ENCODE measurements at regions not wholly inside any gene's neighbourhood (a gene's known extent, or its start where the extent isn't known, plus 50 kb on each side); places are given as distances from the start of the nearest gene placed in this dataset.

DNA sequence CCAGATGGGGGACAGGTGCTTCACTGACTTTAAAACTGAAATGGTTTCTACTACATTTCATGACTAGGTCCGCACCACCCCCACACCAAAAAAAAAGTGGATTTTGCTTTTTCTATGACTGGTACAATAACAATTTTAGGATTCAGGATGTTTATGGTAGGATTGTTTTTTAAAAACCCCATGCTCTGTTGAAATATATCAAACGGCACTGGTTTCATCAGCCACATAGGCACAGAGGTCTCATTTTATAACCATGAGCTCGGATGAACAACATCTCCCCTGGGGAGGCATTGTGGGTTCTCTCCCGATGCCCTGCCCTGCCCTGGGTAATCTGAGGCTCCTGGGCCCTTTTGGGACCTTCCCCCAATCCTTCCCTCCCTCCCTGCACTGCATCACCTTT lies 202.7 kb upstream of the KBTBD8 start:
- Histone ChIP-seq H3K9ac (ENCODE audit: control insufficient read depth, insufficient read depth, low read length) (no peak overlapping the region), H3K4me2 (ENCODE audit: control insufficient read depth, insufficient read depth) (no peak overlapping the region), H3K27ac (ENCODE audit: control insufficient read depth, insufficient read depth) (no peak overlapping the region), H3K27me3 (replicated peaks in 1 of 2; ENCODE audit: control insufficient read depth in 2 of 2, insufficient read depth in 2 of 2, low read length in 1 of 2) (no peaks in the 10 kb centered on the region), H3K36me3 (ENCODE audit: control insufficient read depth in 2 of 2, insufficient read depth in 2 of 2, low read length in 1 of 2) (no peaks in the 10 kb centered on the region), H3K4me3 (no peak overlapping the region), H3K9me3 (replicated peaks; ENCODE audit: control insufficient read depth, insufficient read depth, low read length) (no peaks in the 10 kb centered on the region), H3K4me1 (ENCODE audit: control insufficient read depth, insufficient read depth, low read length) (no peaks in the 10 kb centered on the region), H4K20me1 (ENCODE audit: control insufficient read depth, insufficient read depth) (no peaks in the 10 kb centered on the region; the same call in 1 of the 2 replicates), H3K79me2 (ENCODE audit: control insufficient read depth, insufficient read depth, low read length) (no peaks in the 10 kb centered on the region), H2AFZ (ENCODE audit: control insufficient read depth, low read depth, low read length) (no peak overlapping the region)
- ChIA-PET SMC1A (ENCODE audit: uncharacterized antibody, unreplicated experiment) (no interaction called here), CTCF (interaction anchor here (1.5 kb wide), 1 partner anchor 541 kb away, joined by 3 read pairs; no protein-coding TSS in a partner anchor), POLR2A (no interaction called here), RAD21 (ENCODE audit: unreplicated experiment) (no interaction called here)
- BruUV-seq (replicated peaks): no TSS peak
- FAIRE-seq (no peak), DNase-seq (ENCODE audit: low read depth, low spot score) (no peak), ATAC-seq (no peak)
- intact Hi-C loops (cut with micrococcal nuclease; ENCODE audit: unreplicated experiment): no loop called here
- TF ChIP-seq RUNX3 (IDR thresholded peaks at IDR 0.05; ENCODE audit: low read length): no peak
- TF ChIP-seq, protein P1, sequence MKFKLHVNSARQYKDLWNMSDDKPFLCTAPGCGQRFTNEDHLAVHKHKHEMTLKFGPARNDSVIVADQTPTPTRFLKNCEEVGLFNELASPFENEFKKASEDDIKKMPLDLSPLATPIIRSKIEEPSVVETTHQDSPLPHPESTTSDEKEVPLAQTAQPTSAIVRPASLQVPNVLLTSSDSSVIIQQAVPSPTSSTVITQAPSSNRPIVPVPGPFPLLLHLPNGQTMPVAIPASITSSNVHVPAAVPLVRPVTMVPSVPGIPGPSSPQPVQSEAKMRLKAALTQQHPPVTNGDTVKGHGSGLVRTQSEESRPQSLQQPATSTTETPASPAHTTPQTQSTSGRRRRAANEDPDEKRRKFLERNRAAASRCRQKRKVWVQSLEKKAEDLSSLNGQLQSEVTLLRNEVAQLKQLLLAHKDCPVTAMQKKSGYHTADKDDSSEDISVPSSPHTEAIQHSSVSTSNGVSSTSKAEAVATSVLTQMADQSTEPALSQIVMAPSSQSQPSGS (IDR thresholded peaks at IDR 0.05; ENCODE audit: low read length): no peak
- no peak for TF ChIP-seq RB1 (IDR thresholded peaks at IDR 0.05; ENCODE audit: borderline replicate concordance)
- no peak for TF ChIP-seq POU2F2 (IDR thresholded peaks at IDR 0.05; ENCODE audit: borderline replicate concordance, low read depth, low read length)
- TF ChIP-seq CBFB (IDR thresholded peaks at IDR 0.05; ENCODE audit: low read depth): no peak
- no peak for TF ChIP-seq KDM1A (IDR thresholded peaks at IDR 0.05; ENCODE audit: borderline replicate concordance)
- TF ChIP-seq YBX1 (IDR thresholded peaks at IDR 0.05): no peak
- TF ChIP-seq, protein P2, sequence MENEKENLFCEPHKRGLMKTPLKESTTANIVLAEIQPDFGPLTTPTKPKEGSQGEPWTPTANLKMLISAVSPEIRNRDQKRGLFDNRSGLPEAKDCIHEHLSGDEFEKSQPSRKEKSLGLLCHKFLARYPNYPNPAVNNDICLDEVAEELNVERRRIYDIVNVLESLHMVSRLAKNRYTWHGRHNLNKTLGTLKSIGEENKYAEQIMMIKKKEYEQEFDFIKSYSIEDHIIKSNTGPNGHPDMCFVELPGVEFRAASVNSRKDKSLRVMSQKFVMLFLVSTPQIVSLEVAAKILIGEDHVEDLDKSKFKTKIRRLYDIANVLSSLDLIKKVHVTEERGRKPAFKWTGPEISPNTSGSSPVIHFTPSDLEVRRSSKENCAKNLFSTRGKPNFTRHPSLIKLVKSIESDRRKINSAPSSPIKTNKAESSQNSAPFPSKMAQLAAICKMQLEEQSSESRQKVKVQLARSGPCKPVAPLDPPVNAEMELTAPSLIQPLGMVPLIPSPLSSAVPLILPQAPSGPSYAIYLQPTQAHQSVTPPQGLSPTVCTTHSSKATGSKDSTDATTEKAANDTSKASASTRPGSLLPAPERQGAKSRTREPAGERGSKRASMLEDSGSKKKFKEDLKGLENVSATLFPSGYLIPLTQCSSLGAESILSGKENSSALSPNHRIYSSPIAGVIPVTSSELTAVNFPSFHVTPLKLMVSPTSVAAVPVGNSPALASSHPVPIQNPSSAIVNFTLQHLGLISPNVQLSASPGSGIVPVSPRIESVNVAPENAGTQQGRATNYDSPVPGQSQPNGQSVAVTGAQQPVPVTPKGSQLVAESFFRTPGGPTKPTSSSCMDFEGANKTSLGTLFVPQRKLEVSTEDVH (IDR thresholded peaks at IDR 0.05; ENCODE audit: low read depth, partially characterized antibody): no peak
- no peak for TF ChIP-seq KAT2A (conservative IDR thresholded peaks at IDR 0.05; ENCODE audit: control insufficient read depth, low read depth, low read length)
- TF ChIP-seq GABPA (IDR thresholded peaks at IDR 0.05; ENCODE audit: low read depth): no peak
- no peak for TF ChIP-seq PAX8 (IDR thresholded peaks at IDR 0.05)
- no peak for TF ChIP-seq ZZZ3 (IDR thresholded peaks at IDR 0.05; ENCODE audit: control insufficient read depth, insufficient read length, low read depth)
- no peak for TF ChIP-seq RFX5 (IDR thresholded peaks at IDR 0.05; ENCODE audit: low read depth, low read length)
- TF ChIP-seq GATAD2B (conservative IDR thresholded peaks at IDR 0.05; ENCODE audit: low read depth): no peak
- no peak for TF ChIP-seq RAD51 (IDR thresholded peaks at IDR 0.05)
- TF ChIP-seq, protein P3, sequence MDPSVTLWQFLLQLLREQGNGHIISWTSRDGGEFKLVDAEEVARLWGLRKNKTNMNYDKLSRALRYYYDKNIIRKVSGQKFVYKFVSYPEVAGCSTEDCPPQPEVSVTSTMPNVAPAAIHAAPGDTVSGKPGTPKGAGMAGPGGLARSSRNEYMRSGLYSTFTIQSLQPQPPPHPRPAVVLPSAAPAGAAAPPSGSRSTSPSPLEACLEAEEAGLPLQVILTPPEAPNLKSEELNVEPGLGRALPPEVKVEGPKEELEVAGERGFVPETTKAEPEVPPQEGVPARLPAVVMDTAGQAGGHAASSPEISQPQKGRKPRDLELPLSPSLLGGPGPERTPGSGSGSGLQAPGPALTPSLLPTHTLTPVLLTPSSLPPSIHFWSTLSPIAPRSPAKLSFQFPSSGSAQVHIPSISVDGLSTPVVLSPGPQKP (IDR thresholded peaks at IDR 0.05; ENCODE audit: low read depth, low read length): no peak
- no peak for TF ChIP-seq IKZF1 (conservative IDR thresholded peaks at IDR 0.05)
- TF ChIP-seq MYC (IDR thresholded peaks at IDR 0.05; ENCODE audit: insufficient read depth, insufficient read length, insufficient replicate concordance, low read length, severe bottlenecking): no peak
- in situ Hi-C loops (cut with MboI): no loop called here
- 24% methylated on average over 4 of the region's 4 CpGs for WGBS (ENCODE audit: insufficient coverage, insufficient replicate concordance, low lambda C conversion rate, missing lambda C conversion rate)

Data from GM12878 (cell line).